H9 (cell line): ENCODE measurements at regions not wholly inside any gene's neighbourhood (a gene's known extent, or its start where the extent isn't known, plus 50 kb on each side); places are given as distances from the start of the nearest gene placed in this dataset.

Source experiments
- DNase-seq: peaks from one replicate; pipeline ENCODE4 v3.0.0-alpha.2; 2017
- H2AFZ ChIP-seq: one replicate; pipeline ENCODE4 v1.6.1; 2013; ENCODE audit warnings: mild to moderate bottlenecking, low read length, control low read depth, moderate library complexity
- H2AK5ac ChIP-seq: 2 replicates; pipeline ENCODE4 v1.6.1; 2013; ENCODE audit warnings: low read length, control low read depth, mixed read lengths; ENCODE audit not compliant: insufficient read length
- H2BK120ac ChIP-seq: one replicate; pipeline ENCODE4 v1.6.1; 2013; ENCODE audit warnings: low read depth, mild to moderate bottlenecking, low read length, control low read depth, inconsistent platforms; ENCODE audit not compliant: poor library complexity, severe bottlenecking
- H2BK12ac ChIP-seq: 2 replicates; pipeline ENCODE4 v1.6.1; 2013; ENCODE audit warnings: low read length, control low read depth, mixed read lengths, low read depth; ENCODE audit not compliant: insufficient read length
- H2BK15ac ChIP-seq: 2 replicates; pipeline ENCODE4 v1.6.1; 2013; ENCODE audit warnings: low read depth, low read length, control low read depth
- H2BK20ac ChIP-seq: one replicate; pipeline ENCODE4 v1.6.1; 2013; ENCODE audit warnings: low read depth, mild to moderate bottlenecking, low read length, control low read depth, inconsistent platforms; ENCODE audit not compliant: poor library complexity, severe bottlenecking
- H2BK5ac ChIP-seq: 2 replicates; pipeline ENCODE4 v1.6.1; 2013; ENCODE audit warnings: low read length, control low read depth, mixed read lengths; ENCODE audit not compliant: insufficient read length
- H3K14ac ChIP-seq: 2 replicates; pipeline ENCODE4 v1.6.1; 2013; ENCODE audit warnings: low read length, control low read depth; ENCODE audit not compliant: insufficient read depth
- H3K18ac ChIP-seq: 2 replicates; pipeline ENCODE4 v1.6.1; 2013; ENCODE audit warnings: low read depth, mild to moderate bottlenecking, mixed read lengths, low read length, control low read depth; ENCODE audit not compliant: insufficient read length
- H3K23ac ChIP-seq: 2 replicates; pipeline ENCODE4 v1.6.1; 2013; ENCODE audit warnings: low read length, control low read depth, mixed read lengths, low read depth; ENCODE audit not compliant: insufficient read length
- H3K23me2 ChIP-seq: 2 replicates; pipeline ENCODE4 v1.6.1; 2013; ENCODE audit warnings: low read depth, mild to moderate bottlenecking, mixed read lengths, low read length, control low read depth; ENCODE audit not compliant: insufficient read length, poor library complexity, severe bottlenecking
- H3K27ac ChIP-seq: 2 replicates; pipeline ENCODE4 v1.5.1; 2013; ENCODE audit warnings: low read length, control low read depth, mixed read lengths, low read depth; ENCODE audit not compliant: insufficient read length
- H3K27me3 ChIP-seq: 2 replicates; pipeline ENCODE4 v1.6.1; 2013; ENCODE audit warnings: low read length, control low read depth, inconsistent platforms; ENCODE audit not compliant: insufficient read depth
- H3K4ac ChIP-seq: 2 replicates; pipeline ENCODE4 v1.6.1; 2013; ENCODE audit warnings: low read depth, mild to moderate bottlenecking, control low read depth, inconsistent platforms, low read length, moderate library complexity
- H3K4me1 ChIP-seq: 2 replicates; pipeline ENCODE4 v1.6.1; 2013; ENCODE audit warnings: low read length, control low read depth, inconsistent platforms; ENCODE audit not compliant: insufficient read depth
- H3K4me2 ChIP-seq: 2 replicates; pipeline ENCODE4 v1.6.1; 2013; ENCODE audit warnings: low read length, control low read depth, mixed read lengths; ENCODE audit not compliant: insufficient read length, insufficient read depth
- H3K56ac ChIP-seq: 2 replicates; pipeline ENCODE4 v1.6.1; 2013; ENCODE audit warnings: low read depth, mild to moderate bottlenecking, mixed read lengths, low read length, control low read depth; ENCODE audit not compliant: insufficient read length
- H3K79me1 ChIP-seq: 2 replicates; pipeline ENCODE4 v1.6.1; 2013; ENCODE audit warnings: low read depth, mild to moderate bottlenecking, moderate library complexity, low read length, control low read depth, inconsistent platforms; ENCODE audit not compliant: insufficient read depth, poor library complexity, severe bottlenecking
- H3K79me2 ChIP-seq: 2 replicates; pipeline ENCODE4 v1.6.1; 2013; ENCODE audit warnings: low read length, control low read depth, inconsistent platforms; ENCODE audit not compliant: insufficient read depth
- H3K9ac ChIP-seq: 2 replicates; pipeline ENCODE4 v1.6.1; 2013; ENCODE audit warnings: low read length, control low read depth, mixed read lengths; ENCODE audit not compliant: insufficient read length; ENCODE audit errors: extremely low read depth
- H3K9me3 ChIP-seq: one replicate; pipeline ENCODE4 v1.6.1; 2013; ENCODE audit warnings: low read depth, low read length, inconsistent platforms; ENCODE audit not compliant: control insufficient read depth
- H3T11ph ChIP-seq: one replicate; pipeline ENCODE4 v1.6.1; 2013; ENCODE audit warnings: mild to moderate bottlenecking, low read length, control low read depth, inconsistent platforms
- H4K20me1 ChIP-seq: one replicate; pipeline ENCODE4 v1.6.1; 2013; ENCODE audit not compliant: control insufficient read depth, insufficient read length, insufficient read depth
- H4K5ac ChIP-seq: 2 replicates; pipeline ENCODE4 v1.6.1; 2013; ENCODE audit warnings: low read depth, mild to moderate bottlenecking, mixed read lengths, low read length, control low read depth; ENCODE audit not compliant: insufficient read length
- H4K8ac ChIP-seq: replicated peaks from 2 replicates; pipeline ENCODE4 v1.6.1; 2013; ENCODE audit warnings: low read length, control low read depth, mixed read lengths, low read depth; ENCODE audit not compliant: insufficient read length
- H4K91ac ChIP-seq: 2 replicates; pipeline ENCODE4 v1.6.1; 2013; ENCODE audit warnings: low read depth, mild to moderate bottlenecking, moderate library complexity, mixed read lengths, low read length, control low read depth; ENCODE audit not compliant: insufficient read length
- H3K27ac Mint-ChIP-seq, 3 experiments: 2 replicates in 2 of 3; 3 replicates in 1 of 3; pipeline ENCODE4 v1.8.0; 2020 to 2021; ENCODE audit warnings: mixed read lengths in 3 of 3, mild to moderate bottlenecking in 1 of 3, moderate library complexity in 1 of 3
- H3K27me3 Mint-ChIP-seq: 2 replicates; pipeline ENCODE4 v1.8.0; 2021; ENCODE audit warnings: low read depth, mild to moderate bottlenecking, moderate library complexity, mixed read lengths
- H3K36me3 Mint-ChIP-seq, 3 experiments: 2 replicates in 2 of 3; 3 replicates in 1 of 3; pipeline ENCODE4 v1.8.0; 2020 to 2021; ENCODE audit warnings: low read depth in 3 of 3, mixed read lengths in 3 of 3; ENCODE audit not compliant: insufficient read depth in 1 of 3
- H3K4me1 Mint-ChIP-seq, 2 experiments: 2 replicates each; pipeline ENCODE4 v1.8.0; 2020; ENCODE audit warnings: mixed read lengths in 2 of 2
- H3K4me3 Mint-ChIP-seq, 2 experiments: 2 replicates in 1 of 2; 3 replicates in 1 of 2; pipeline ENCODE4 v1.8.0; 2020 to 2021; ENCODE audit warnings: mild to moderate bottlenecking in 2 of 2, mixed read lengths in 2 of 2, moderate library complexity in 1 of 2
- H3K9me3 Mint-ChIP-seq, 2 experiments: 2 replicates in 1 of 2; 3 replicates in 1 of 2; pipeline ENCODE4 v1.8.0; 2020; ENCODE audit warnings: mild to moderate bottlenecking in 2 of 2, mixed read lengths in 2 of 2, moderate library complexity in 1 of 2
- WGBS: extraction: QIAGEN DNeasy Blood & Tissue Kit; methylation state at CpG from one replicate; pipeline ENCODE4 v1.1.7; 2013; ENCODE audit warnings: missing lambda C conversion rate, low lambda C conversion rate, mixed read lengths; ENCODE audit not compliant: insufficient read length; ENCODE audit errors: extremely low coverage; 5-methylcytosine and 5-hydroxymethylcytosine counted together
- TF ChIP-seq, protein P1 (sequence below): fragments of 200-600 bp; sonication (generic); conservative IDR thresholded peaks from 3 replicates; pipeline ENCODE4 v1.8.0; 2021; ENCODE audit warnings: antibody characterized with exemption, mild to moderate bottlenecking

DNA sequence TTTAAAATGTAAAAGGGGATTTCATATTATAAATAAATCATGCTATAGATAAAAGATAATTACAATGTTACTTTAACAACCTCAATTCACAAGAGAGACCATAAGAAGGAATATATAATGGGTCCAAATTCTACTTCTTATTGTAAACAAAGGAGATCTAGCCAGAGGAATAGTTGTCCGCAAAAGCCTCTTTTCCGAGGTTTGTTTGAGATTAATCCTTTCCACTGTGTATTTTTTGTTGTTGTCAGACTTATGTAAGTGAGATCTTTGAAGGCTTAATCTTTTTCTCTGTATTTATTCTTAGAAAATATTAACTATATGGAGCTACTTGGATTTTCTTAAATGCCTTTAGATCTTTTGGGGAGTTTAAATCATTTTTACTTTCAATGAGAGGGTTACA lies 1299.3 kb upstream of the WWC1 start:
- Histone ChIP-seq H2BK12ac (no peak overlapping the region), H2BK5ac (no peak overlapping the region), H2BK20ac (no peak overlapping the region), H3K14ac (no peak overlapping the region), H3K27ac (no peak overlapping the region), H2BK120ac (no peak overlapping the region), H3K18ac (no peak overlapping the region), H2AFZ (no peak overlapping the region), H3K4ac (no peak overlapping the region), H3K23ac (no peak overlapping the region), H4K5ac (no peak overlapping the region), H3K79me1 (no peaks in the 10 kb centered on the region), H4K8ac (no peak overlapping the region), H2AK5ac (no peak overlapping the region), H3K27me3 (no peaks in the 10 kb centered on the region), H3K56ac (no peak overlapping the region), H3K4me1 (peaks cover 6% of the 10 kb centered on the region; the same call in 1 of the 2 replicates), H4K91ac (no peak overlapping the region), H3K23me2 (no peaks in the 10 kb centered on the region), H3K9ac (no peak overlapping the region), H3T11ph (no peak overlapping the region), H3K9me3 (no peaks in the 10 kb centered on the region), H3K4me2 (no peak overlapping the region), H4K20me1 (no peaks in the 10 kb centered on the region), H3K79me2 (no peaks in the 10 kb centered on the region), H2BK15ac (no peak overlapping the region)
- no peak for DNase-seq
- Mint-ChIP-seq H3K4me3 (no peak overlapping the region), H3K9me3 (no peaks in the 10 kb centered on the region), H3K27ac (peak overlapping the region in 1 of 3 experiments; percentile 67; a peak in 2 of 7 replicates), H3K4me1 (peaks cover 21 to 24% of the 10 kb centered on the region in 2 experiments), H3K27me3 (no peaks in the 10 kb centered on the region), H3K36me3 (no peaks in the 10 kb centered on the region)
- TF ChIP-seq, protein P1, sequence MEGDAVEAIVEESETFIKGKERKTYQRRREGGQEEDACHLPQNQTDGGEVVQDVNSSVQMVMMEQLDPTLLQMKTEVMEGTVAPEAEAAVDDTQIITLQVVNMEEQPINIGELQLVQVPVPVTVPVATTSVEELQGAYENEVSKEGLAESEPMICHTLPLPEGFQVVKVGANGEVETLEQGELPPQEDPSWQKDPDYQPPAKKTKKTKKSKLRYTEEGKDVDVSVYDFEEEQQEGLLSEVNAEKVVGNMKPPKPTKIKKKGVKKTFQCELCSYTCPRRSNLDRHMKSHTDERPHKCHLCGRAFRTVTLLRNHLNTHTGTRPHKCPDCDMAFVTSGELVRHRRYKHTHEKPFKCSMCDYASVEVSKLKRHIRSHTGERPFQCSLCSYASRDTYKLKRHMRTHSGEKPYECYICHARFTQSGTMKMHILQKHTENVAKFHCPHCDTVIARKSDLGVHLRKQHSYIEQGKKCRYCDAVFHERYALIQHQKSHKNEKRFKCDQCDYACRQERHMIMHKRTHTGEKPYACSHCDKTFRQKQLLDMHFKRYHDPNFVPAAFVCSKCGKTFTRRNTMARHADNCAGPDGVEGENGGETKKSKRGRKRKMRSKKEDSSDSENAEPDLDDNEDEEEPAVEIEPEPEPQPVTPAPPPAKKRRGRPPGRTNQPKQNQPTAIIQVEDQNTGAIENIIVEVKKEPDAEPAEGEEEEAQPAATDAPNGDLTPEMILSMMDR, result no peak
- no CpG with 5 or more reads among the region's 2 CpGs for WGBS
